Endothelial cell of umbilical vein (primary cell): ENCODE measurements at regions not wholly inside any gene's neighbourhood (a gene's known extent, or its start where the extent isn't known, plus 50 kb on each side); places are given as distances from the start of the nearest gene placed in this dataset.

Source experiments
- BruUV-seq: library from RNA; stranded (reverse); fragments of 400-500 nt; replicated peaks from 2 replicates; lab custom pipeline; 2021; lab: Mats Ljungman, UMichigan
- CTCF ChIA-PET: fragments of 300-600, 350-600 bp; sonication (Branson Sonifier 250); formaldehyde crosslinking; loops from one replicate; lab custom pipeline; 2021; ENCODE audit warnings: antibody characterized with exemption, inconsistent platforms; lab: Charles Lee
- POLR2A ChIA-PET: fragments of 300-600, 350-600 bp; sonication (Branson Sonifier 250); formaldehyde crosslinking; loops from one replicate; lab custom pipeline; 2021; ENCODE audit warnings: antibody characterized with exemption, inconsistent platforms; lab: Charles Lee
- DNase-seq: peaks from one replicate; pipeline ENCODE4 v3.0.0-alpha.2; 2011; ENCODE audit warnings: low read depth, low spot score
- FAIRE-seq: peaks from 2 replicates; lab custom pipeline; 2011; peaks lifted over from hg19 to GRCh38; lab: Jason Lieb, UNC
- H2AFZ ChIP-seq: 2 replicates; pipeline ENCODE4 v1.6.0; 2012; ENCODE audit warnings: low read depth, low read length, control low read depth, inconsistent platforms
- H3K27ac ChIP-seq: 2 replicates; pipeline ENCODE4 v1.5.1; 2011; ENCODE audit warnings: low read depth, mild to moderate bottlenecking, control low read depth, low read length, moderate library complexity; ENCODE audit not compliant: insufficient read depth
- H3K27me3 ChIP-seq, 2 experiments: 2 replicates each; pipeline versions ENCODE4 v1.6.0 to v1.6.1; 2011; ENCODE audit warnings: low read length in 2 of 2, mixed read lengths in 1 of 2; ENCODE audit not compliant: control insufficient read depth in 2 of 2, insufficient read depth in 2 of 2
- H3K36me3 ChIP-seq, 2 experiments: 2 replicates in 1 of 2; 3 replicates in 1 of 2; pipeline ENCODE4 v1.5.1; 2011; ENCODE audit warnings: low read length in 2 of 2, mild to moderate bottlenecking in 1 of 2, moderate library complexity in 1 of 2; ENCODE audit not compliant: control insufficient read depth in 2 of 2, insufficient read depth in 2 of 2; ENCODE audit errors: extremely low read depth in 1 of 2
- H3K4me1 ChIP-seq: 3 replicates; pipeline ENCODE4 v1.5.1; 2011; ENCODE audit warnings: mild to moderate bottlenecking, low read length; ENCODE audit not compliant: control insufficient read depth, insufficient read depth; ENCODE audit errors: extremely low read depth
- H3K4me2 ChIP-seq: 2 replicates; pipeline ENCODE4 v1.6.1; 2011; ENCODE audit warnings: low read length, control low read depth, mixed read lengths; ENCODE audit not compliant: insufficient read depth
- H3K4me3 ChIP-seq, 3 experiments: fragments of 200-600 bp in 1 of 3; sonication (generic), shearing (Covaris generic) in 1 of 3; replicated peaks in 1 of 3; 2 replicates each; pipeline ENCODE4 v1.5.1; 2011 to 2016; ENCODE audit warnings: control low read depth in 3 of 3, low read length in 3 of 3, mild to moderate bottlenecking in 2 of 3, inconsistent platforms in 1 of 3, low read depth in 1 of 3, moderate library complexity in 1 of 3; ENCODE audit not compliant: insufficient read depth in 1 of 3
- H3K79me2 ChIP-seq: 2 replicates; pipeline ENCODE4 v1.6.0; 2012; ENCODE audit warnings: low read length, inconsistent platforms; ENCODE audit not compliant: control insufficient read depth, insufficient read depth
- H3K9ac ChIP-seq: replicated peaks from 2 replicates; pipeline ENCODE3; 2011; ENCODE audit warnings: low read length, control low read depth; ENCODE audit not compliant: insufficient read depth; ENCODE audit errors: extremely low read depth
- H3K9me1 ChIP-seq: replicated peaks from 3 replicates; pipeline ENCODE4 v1.6.0; 2011; ENCODE audit warnings: mild to moderate bottlenecking, low read length; ENCODE audit not compliant: control insufficient read depth, insufficient read depth; ENCODE audit errors: extremely low read depth
- H3K9me3 ChIP-seq: replicated peaks from 2 replicates; pipeline ENCODE4 v1.5.1; 2012; ENCODE audit warnings: low read length, inconsistent platforms; ENCODE audit not compliant: control insufficient read depth, insufficient read depth
- H4K20me1 ChIP-seq: replicated peaks from 2 replicates; pipeline ENCODE3; 2011; ENCODE audit warnings: mild to moderate bottlenecking, low read length; ENCODE audit not compliant: control insufficient read depth, insufficient read depth; ENCODE audit errors: extremely low read depth
- CTCF ChIP-seq, 2 donors: IDR thresholded peaks; 1 replicate in 1 of 2; 2 replicates in 1 of 2; pipeline ENCODE4 v1.5.1; 2011; ENCODE audit warnings: low read length in 2 of 2, mild to moderate bottlenecking in 2 of 2, moderate library complexity in 2 of 2, control low read depth in 1 of 2, inconsistent platforms in 1 of 2, low read depth in 1 of 2; ENCODE audit not compliant: insufficient read depth in 1 of 2; ENCODE audit errors: extremely low read depth in 1 of 2
- EZH2 ChIP-seq: IDR thresholded peaks from 2 replicates; pipeline ENCODE4 v1.6.1; 2012; ENCODE audit warnings: borderline replicate concordance, low read depth, mild to moderate bottlenecking, moderate library complexity, low read length, inconsistent platforms; ENCODE audit not compliant: severe bottlenecking
- FOS ChIP-seq: IDR thresholded peaks from 2 replicates; pipeline ENCODE4 v1.6.1; 2011; ENCODE audit warnings: mild to moderate bottlenecking, low read length, moderate library complexity, borderline replicate concordance; ENCODE audit not compliant: insufficient read depth
- GATA2 ChIP-seq: IDR thresholded peaks from 2 replicates; pipeline ENCODE4 v1.7.0; 2011; ENCODE audit warnings: low read depth, mild to moderate bottlenecking, moderate library complexity, mixed read lengths, low read length; ENCODE audit not compliant: insufficient read length, insufficient read depth
- JUN ChIP-seq: IDR thresholded peaks from 2 replicates; pipeline ENCODE4 v1.6.1; 2011; ENCODE audit warnings: borderline replicate concordance, low read depth; ENCODE audit not compliant: insufficient read length, insufficient read depth
- MAX ChIP-seq: IDR thresholded peaks from 2 replicates; pipeline ENCODE4 v1.6.1; 2011; ENCODE audit not compliant: insufficient read depth, insufficient read length
- MYC ChIP-seq: IDR thresholded peaks from one replicate; pipeline ENCODE4 v1.6.1; 2011; ENCODE audit warnings: mild to moderate bottlenecking, low read depth, low read length
- POLR2A ChIP-seq: IDR thresholded peaks from 2 replicates; pipeline ENCODE4 v1.6.1; 2012; ENCODE audit warnings: low read depth, mild to moderate bottlenecking, control low read depth, low read length
- POLR2AphosphoS5 ChIP-seq: IDR thresholded peaks from 2 replicates; pipeline ENCODE4 v1.6.1; 2012; ENCODE audit warnings: low read depth, mild to moderate bottlenecking, control low read depth, low read length, moderate library complexity; ENCODE audit not compliant: insufficient read depth
- dilution Hi-C: fragments of 300-500 bp; cut with MboI; formaldehyde crosslinking; loops from one replicate; pipeline ENCODE4 v1.15.0; 2019; ENCODE audit warnings: low sequenced_read_pairs; ENCODE audit not compliant: extremely low pct_ligation_motif_present
- intact Hi-C: fragments of 100-400 bp; cut with micrococcal nuclease; formaldehyde crosslinking; loops from one replicate; pipeline ENCODE4 v1.10.0; 2022

GRCh38 chr3:55297706-55298105 lies 189.4 kb downstream of the WNT5A start:
- H3K27me3 ChIP-seq, result no peaks in the 10 kb centered on the region
- dilution Hi-C loops (no loop called here), intact Hi-C loops (no loop called here)
- H3K4me2 ChIP-seq, result no peak overlapping the region
- no peak overlapping the region for H3K9ac ChIP-seq
- H3K4me1 ChIP-seq, result no peaks in the 10 kb centered on the region
- H3K27ac ChIP-seq, result no peak overlapping the region
- no peak overlapping the region for H2AFZ ChIP-seq
- no peaks in the 10 kb centered on the region for H3K9me1 ChIP-seq
- BruUV-seq, result no TSS peak
- no peaks in the 10 kb centered on the region for H3K9me3 ChIP-seq
- DNase-seq, result no peak
- no peaks in the 10 kb centered on the region for H3K36me3 ChIP-seq
- POLR2A ChIA-PET, result no interaction called here
- CTCF ChIA-PET, result no interaction called here
- no peak overlapping the region for H3K4me3 ChIP-seq
- TF ChIP-seq CTCF (IDR thresholded peaks at IDR 0.05; ENCODE audit: extremely low read depth in 1 of 2, insufficient read depth in 1 of 2, low read depth in 1 of 2, low read length in 2 of 2), result no peak
- H4K20me1 ChIP-seq, result no peaks in the 10 kb centered on the region
- no peaks in the 10 kb centered on the region for H3K79me2 ChIP-seq
- FAIRE-seq, result no peak

GRCh38 chr3:55297245-55297644 lies 189.9 kb downstream of the WNT5A start:
- DNase-seq (no peak), FAIRE-seq (no peak)
- ChIA-PET CTCF (no interaction called here), POLR2A (no interaction called here)
- no peak overlapping the region for H3K27ac ChIP-seq
- no peaks in the 10 kb centered on the region for H4K20me1 ChIP-seq
- no peak overlapping the region for H2AFZ ChIP-seq
- dilution Hi-C loops (no loop called here), intact Hi-C loops (no loop called here)
- no peaks in the 10 kb centered on the region for H3K79me2 ChIP-seq
- no peaks in the 10 kb centered on the region for H3K4me1 ChIP-seq
- BruUV-seq, result no TSS peak
- no peak overlapping the region for H3K4me3 ChIP-seq
- no peak for TF ChIP-seq MAX
- no peak for TF ChIP-seq MYC
- no peak for TF ChIP-seq EZH2
- TF ChIP-seq JUN, result no peak
- no peak for TF ChIP-seq CTCF (IDR thresholded peaks at IDR 0.05; ENCODE audit: extremely low read depth in 1 of 2, insufficient read depth in 1 of 2, low read depth in 1 of 2, low read length in 2 of 2)
- TF ChIP-seq FOS, result no peak
- TF ChIP-seq POLR2AphosphoS5, result no peak
- no peak for TF ChIP-seq POLR2A
- TF ChIP-seq GATA2, result no peak
- no peaks in the 10 kb centered on the region for H3K36me3 ChIP-seq
- H3K27me3 ChIP-seq, result no peaks in the 10 kb centered on the region
- H3K9ac ChIP-seq, result no peak overlapping the region
- H3K9me3 ChIP-seq, result no peaks in the 10 kb centered on the region
- no peak overlapping the region for H3K4me2 ChIP-seq
- H3K9me1 ChIP-seq, result no peaks in the 10 kb centered on the region
